Central memory CD4-positive, alpha-beta T cell (primary cell): ENCODE measurements at regions not wholly inside any gene's neighbourhood (a gene's known extent, or its start where the extent isn't known, plus 50 kb on each side); places are given as distances from the start of the nearest gene placed in this dataset.

Source experiments
- DNase-seq: peaks from one replicate; pipeline ENCODE4 v3.0.0; 2022

DNA sequence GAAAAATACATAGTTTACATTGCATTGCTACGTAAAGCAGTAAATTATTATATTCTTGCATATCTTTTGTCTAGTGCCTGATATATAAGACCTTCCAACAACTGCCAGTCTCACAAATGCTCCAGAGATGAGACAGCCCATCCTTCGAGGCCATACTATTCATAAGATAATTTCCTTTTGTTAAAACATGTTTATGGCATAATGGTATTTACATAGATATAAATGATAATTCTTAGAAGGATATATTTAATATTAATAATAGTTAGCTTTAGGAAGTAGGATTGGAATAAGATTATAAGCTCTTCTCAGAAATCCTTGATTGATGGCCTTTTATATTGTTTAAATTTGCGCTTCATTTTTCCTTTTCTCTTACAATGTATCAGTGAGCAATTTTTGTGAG is 1410.1 kb upstream of the MIR17HG start:
- DNase-seq, result no peak

DNA sequence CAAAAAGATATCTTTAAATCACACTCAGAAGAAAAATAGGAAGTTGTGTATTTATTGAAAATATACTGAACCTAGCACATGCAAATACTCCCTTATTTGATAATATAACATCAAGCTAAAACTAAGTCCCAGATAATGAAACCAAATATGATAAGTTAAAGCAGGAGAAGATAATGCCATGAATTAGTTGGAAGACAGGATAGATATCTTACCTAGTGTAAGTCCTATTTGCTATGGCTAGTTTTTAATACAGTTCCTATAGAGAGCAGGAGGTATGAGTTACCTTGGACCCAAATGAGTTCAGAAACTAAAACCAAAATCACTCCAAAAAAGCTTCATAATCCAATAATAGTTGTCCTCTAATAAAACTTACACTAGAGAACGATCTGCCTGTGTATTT is 1407.1 kb upstream of the MIR17HG start:
- DNase-seq, result no peak

DNA sequence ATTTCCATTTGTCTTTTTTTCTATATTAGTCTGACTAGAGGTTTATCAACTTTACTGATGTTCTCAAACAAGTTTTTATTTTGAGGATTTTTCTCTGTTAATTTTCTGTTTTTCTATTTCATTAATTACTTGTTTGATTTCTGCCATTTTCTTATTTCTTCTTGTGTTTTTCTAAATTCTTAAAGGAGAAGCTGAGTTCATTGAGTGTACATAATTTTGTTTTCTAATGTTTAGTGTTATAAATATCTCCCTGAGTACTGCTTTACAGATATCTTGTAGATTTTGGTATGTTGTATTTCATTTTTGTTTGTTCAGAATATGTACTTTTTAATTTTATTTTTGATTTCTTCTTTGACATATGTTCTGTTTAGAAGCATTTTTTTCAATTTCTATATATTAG is 1404.3 kb upstream of the MIR17HG start:
- no peak for DNase-seq

DNA sequence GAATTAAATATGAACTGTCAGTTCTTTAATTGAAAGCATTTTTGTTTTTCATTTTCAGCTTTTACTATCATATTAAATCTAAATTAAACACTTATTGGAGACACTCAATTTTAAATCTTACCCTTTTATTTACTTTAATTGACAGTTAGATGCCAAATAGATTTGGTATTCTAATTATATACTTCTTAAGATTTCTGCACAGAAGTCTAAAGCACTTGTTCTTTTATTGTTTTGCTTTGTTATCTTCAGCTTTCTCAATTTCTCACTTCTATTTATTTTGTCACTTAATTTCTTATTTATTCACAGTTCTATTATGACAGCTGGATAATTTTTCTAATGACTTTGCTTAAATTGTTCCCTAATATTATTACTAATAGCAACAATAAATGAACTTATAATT is 1397.3 kb upstream of the MIR17HG start:
- DNase-seq, result no peak

DNA sequence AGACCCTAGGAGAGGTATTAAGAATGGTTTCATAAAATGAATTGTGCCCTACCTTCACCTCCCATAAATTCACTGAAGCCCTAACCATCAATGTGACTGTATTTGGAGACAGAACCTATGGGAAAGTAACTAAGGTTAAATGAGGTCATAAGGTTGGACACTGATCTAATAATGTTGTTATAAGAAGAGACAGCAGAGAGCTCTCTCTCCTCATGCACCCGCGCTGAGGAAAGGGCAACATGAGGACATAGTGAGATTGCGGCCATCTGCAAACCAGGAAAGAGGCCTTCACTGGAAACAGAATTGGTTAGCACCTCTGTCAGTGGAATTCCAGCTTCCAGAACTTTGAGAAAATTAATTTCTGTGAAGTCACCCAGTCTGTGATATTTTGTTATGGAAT is 1396.1 kb upstream of the MIR17HG start:
- DNase-seq, result no peak

DNA sequence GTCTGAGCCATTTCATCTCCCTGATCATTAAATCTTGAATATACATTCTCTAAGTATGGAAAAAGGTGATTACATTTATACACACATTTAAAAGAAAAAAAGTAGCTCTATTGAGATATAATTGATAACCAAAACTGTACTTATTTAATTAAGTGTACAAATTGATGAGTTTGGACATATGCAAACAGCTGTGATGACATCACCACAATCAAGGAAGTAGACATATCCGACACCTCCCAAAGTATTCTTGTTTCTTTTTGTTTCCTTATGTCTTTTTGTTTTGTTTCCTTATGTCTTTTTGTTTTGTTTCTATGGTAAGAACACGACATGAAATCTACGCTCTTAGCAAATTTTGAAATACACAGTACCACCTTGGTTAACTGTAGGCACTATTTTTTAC is 1393.9 kb upstream of the MIR17HG start:
- DNase-seq, result no peak

DNA sequence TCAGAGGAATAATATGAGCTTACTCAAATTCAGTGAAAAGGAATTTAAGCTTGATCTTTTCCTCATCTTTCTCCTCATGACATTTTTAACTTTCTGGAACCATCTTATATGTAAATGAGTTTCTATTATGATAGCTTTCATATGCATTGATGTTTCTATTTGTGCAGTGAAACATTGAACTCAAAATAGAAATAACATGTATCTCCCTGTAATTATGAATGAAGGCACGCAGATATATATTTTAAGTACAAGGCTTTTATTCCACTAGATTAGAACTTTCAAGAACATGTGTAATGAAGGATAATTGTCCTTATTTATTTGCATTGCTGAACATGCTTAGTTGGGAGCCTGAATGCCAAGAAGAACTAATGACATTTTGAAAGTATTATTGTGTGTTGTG is 1391.7 kb upstream of the MIR17HG start:
- no peak for DNase-seq

DNA sequence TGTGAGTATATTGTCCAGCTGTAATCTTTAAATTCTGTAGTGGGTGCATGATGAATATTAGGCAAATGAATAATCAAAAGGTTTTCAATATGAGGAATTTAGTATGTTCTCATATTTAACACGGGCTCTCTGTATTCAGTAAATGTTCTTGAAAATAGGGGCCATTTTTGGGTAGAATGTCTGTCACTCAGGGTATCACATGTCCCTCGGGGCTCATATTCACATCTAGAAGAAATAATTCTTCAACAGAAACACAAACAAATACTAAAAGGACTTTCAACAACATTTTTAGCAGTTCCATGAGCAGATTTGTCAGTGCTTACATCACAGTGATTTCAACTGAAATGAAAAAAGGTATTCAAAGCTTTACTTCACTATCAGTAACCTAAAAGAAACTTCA is 1388.4 kb upstream of the MIR17HG start:
- no peak for DNase-seq

DNA sequence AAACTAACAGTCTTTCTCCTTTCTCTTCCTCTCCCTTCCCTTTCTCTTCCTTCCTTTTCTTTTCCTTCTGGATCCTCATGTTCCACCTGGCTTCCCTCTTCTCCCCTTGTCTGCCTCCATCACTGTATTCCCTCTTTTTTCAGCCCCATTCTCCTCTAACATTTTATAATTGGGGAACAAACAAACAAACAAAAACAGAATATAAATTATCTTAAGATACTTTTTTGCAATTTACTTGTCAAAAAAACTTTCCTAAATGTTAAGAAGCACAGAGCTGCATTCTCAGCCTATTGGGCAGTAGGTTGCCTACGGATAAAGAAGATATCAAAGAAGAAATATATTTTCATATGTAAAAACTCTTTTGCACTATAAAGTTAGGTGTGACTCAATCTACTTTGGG is 1382.2 kb upstream of the MIR17HG start:
- no peak for DNase-seq

DNA sequence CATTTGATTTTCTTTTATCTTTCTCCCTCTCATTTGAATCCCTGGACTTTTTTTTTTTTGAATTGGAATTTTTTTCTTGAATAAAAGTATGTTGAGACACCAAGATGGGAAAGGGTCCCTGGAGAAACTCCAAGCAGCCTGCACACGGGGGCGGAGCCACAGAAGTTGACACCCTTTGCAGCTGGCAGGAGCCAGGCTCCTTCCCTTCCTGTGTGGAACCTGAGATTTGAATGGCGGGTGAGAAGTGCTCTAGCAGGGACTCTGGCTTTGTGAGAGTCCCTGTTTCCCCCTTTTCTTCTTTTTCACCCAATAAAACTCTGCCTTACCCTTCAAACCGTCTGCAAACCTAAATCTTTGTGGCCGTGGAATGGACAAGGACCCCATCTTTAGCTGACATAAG is 1381.0 kb upstream of the MIR17HG start:
- DNase-seq, result no peak

DNA sequence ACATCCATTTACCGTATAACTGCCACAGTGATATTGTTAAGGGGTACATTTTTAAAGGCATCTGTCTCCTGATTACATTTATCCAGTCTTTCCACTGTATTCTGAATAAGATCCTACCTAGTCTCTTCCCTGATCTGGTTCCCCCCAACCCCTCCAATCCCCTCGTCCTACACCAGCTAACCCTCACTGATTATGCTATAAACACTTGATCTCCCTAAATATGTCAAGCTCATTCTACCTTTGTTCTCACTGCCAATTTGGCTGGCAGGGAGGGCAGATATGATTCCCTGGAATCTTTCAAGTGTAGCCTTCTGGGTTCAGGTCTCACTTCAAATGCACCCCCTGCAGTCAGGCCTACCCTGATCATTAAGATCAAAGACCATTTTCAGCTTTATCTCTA is 1379.8 kb upstream of the MIR17HG start:
- DNase-seq, result no peak

DNA sequence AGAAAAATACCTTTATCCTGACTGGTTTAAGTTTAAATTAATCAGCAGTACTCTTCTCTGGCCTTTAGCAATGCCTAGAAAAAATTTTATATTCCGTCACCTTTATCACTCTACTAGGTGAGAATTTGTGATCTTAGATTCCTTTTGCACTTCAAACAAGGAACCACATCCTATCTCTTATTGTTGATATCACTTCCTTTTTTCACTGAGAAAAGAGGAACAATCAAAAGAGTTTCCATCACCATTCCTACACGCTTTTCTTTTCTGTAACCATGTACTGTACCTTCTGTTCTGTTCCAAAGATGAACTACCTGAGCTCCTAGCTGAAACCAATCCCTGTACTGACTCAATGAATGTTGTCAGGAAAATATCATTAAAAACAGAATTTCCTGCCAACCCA is 1379.0 kb upstream of the MIR17HG start:
- no peak for DNase-seq

DNA sequence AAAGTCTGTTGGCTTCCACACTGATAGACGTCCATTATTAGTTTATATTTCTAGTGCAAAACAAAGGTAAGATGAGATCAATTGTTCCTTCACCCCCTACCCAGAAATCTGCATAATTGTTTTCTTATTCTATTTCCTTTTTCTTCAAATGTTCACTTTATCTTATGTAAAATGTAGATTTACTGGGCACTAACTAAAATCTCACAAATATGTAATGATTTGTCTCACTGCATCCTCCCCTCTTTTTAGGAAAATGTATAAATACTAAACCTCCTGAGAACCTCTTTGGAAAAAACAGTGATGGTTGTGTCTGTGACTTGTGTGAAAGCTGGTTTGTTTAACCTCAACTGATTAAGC is 1377.2 kb upstream of the MIR17HG start:
- no peak for DNase-seq

DNA sequence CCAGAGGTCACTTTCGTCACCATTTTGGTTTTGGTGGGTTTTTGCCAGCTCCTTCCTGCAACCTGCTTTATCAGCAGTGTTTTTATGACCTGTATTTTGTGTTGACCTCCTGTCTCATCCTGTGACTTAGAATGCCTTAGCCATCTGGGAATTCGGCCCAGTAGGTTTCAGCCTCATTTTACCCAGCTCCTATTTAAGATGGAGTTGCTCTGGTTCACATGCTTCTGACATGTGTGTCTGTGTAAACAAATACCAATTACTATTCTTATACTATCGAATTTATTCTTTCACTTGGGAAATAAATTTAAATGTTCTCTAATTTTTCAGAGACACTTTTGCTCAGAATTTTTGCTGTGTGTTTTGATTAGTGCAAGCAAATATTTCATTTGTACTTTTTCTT is 1370.3 kb upstream of the MIR17HG start:
- DNase-seq, result no peak

DNA sequence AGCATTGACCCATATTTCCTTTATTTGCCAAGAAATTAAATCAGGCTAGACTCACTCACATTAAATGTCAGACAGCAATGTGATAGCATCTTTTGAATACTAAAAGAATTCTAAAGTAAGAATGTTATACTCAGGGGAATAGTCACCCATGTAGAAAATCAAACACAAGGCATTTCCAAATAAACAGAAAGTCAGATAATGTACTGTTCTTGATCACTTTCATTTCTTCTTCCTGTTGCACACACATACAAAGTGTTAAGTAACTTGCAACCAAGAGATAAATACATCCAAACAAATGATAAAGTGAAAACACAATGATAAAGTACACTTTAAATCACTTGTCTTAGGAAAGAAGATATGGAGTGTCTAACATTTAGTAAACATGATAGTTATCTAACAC is 1366.6 kb upstream of the MIR17HG start:
- no peak for DNase-seq

DNA sequence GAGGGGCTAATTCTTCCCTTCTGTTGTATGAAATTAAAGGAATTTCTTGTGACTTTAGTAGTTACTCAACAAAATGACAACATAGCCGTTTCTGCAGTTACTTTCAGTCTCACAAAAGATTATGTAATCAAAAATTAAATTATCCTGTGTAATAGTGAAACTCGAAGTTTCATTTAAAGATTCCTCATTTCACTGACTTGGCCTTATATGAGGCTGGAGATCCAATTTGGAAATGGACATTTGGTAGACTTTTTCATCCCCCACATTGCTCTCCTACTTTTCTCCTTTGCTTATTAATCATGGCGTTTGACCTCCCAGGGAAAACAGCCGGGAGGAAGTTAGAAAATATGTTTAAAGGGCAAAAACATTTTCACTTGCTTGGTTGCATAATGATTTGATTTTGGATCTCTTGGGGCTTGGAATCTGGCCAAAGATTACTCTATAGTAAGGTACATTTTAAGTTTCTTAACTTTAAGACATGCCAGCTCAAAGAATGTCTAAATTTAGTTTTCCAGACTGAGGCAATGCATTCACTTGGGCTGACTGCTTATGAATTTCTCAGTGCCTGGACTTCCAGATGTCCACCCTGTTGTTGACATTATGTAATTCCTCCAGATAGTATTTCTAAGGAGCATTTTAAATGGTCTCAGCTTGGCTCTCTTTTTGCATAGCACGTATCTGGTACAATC is 1364.9 kb upstream of the MIR17HG start:
- no peak for DNase-seq

DNA sequence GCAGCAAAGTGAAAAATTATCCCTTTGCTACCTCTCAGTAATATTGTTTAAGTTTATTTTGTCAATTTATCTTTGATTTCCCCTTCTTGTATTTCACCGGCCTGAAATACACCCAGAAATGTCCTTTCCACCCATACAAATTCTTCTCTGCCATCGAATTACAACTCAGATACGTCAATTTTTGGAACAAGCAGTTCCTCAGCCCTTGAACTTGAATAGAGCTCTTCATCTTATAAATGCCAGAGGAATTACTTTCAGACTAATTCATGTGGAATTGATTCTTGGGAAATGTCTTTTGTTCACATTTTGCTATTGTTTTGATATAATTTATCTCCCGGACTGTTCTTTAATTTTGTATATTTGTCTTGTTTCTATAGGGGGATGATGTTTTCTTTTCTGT is 1359.3 kb upstream of the MIR17HG start:
- no peak for DNase-seq

DNA sequence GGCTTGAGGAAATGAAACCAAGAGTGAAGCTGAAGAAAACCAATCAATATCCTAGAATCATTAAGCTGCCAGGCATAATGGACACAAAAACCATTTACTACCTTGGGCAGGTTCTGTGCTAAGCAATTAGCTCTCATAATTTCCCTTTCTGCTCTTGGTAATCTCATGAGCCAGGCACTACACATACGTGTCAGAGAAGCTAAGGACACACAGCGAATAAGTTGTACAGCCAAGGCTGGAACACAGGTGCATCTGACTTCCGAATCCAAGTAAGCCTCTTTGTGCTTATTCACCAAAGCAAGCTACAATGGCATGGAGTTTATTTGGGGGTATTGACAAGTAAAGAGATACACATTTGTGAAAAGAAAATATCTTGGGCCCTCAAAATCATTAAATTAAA is 1343.9 kb upstream of the MIR17HG start:
- DNase-seq, result no peak

DNA sequence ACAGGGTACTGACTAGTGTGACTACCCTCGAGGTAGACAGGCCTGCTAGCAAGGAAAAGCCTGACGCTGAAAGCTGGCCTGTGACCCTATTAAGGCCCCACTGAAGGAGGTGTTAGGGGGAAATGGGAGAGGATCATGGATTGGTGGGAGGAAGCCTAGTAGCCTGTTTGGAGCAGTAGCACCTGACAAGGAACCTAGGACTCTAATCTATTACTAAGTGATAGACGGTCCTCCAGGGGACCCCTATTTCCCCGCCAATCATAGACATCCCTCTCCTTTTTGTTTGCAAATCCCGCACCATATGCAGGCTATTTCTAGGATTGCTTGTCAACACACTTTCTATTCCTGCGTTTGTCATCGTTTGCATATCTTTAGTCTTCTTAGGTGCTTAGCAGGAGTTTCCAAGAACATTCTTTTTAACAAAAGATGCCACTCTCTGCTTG is 1338.8 kb upstream of the MIR17HG start:
- DNase-seq, result no peak

DNA sequence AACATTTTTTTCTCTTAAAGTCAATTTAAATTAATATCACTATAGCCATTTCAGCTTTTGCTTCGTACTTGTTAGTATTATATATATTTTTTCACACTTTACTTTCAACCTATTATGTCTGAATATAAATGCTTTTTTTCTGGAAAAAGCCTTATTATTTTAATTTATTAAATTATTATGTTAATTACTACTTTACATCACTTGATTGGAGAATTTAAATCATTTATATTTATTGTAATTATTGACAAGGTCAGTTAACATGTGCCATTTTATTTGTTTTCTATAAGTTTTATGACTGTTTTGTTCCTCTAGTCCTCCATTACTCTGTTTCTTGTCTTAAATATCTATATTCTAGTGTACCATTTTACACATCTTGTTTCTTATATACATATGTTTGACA is 1333.4 kb upstream of the MIR17HG start:
- no peak for DNase-seq

DNA sequence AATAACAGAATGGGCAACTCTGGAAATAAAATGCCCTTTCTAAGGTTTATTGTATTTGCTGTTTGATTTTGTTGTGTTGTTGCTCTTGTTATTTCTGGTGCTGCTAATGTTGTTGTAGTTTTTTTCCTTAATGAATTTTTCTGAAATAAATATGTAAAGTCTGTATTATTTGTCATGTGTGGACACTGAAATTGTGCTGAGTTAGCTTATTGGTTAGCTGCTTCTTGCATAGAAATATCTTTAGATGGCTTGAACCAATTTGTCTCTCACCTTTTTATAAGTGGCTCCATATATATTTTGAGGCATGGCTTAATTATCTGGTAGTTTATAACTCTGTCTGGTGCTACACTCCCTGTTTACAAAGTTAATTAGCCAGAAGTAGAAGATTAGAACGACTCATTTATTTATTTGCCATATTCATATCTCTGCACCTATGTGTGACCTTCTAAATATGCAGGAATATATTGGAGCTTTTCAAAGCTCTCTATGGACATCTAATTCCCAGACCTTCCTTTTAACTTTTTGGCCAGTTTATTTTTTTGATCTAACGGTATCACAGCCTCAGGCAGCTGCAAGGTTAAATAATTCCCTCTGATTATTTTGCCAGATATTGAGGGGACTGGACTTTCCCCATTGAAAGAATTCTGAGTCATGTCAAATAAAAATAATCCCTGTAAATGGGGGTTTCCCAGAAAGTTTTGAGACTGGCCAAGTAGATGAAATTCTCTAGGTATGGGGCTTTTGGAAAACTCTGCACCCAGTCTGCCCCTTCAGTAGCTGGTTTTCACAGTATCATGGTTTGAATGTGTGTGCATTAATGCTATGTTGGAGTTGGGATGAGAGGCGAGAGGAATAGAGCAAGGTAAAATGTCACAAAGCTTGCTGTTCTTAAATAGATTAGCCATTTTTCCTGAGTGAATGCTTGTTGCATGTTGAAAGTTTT is 1331.7 kb upstream of the MIR17HG start:
- DNase-seq, result no peak

DNA sequence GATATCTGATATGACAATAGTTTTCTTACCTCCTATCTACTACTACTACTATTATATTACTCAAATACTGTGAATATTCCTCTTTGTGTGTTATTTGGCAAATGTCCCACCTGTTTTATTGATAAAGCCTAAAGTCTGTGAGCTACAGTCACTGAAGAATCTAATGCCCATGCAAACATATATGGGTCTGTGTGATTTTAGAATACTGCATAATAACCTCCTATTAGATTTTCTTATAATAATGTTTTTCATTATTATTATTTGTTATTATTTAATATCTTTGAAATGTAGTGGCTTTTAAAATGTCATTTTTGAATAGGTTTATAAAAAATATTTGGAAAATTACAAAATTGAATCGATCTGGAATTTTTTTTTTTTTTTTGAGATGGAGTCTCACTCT is 1330.8 kb upstream of the MIR17HG start:
- no peak for DNase-seq

DNA sequence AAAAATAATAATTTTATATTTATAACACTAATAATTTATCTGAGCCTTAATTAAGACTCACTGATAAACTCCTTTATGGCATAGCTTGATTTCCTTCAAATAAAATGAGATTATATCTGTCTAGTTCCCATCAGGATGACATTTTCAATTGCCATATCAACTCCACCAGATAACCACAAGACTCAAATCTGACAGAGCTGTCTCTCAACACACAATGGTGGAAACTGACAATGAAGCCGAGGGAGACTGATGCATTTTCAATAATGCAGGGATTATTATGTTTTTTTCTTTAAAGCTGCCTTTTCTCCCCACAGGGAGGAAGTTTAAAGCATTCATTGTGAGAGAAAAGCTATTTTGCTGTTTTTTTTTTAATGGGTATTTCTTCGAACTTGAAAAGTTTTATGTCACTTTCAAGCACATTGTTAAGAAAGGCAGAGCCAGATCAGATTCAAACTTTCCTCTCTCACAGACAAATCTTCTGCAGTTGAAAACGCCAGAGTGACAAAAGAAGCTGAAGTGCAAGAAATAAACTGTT is 1326.9 kb upstream of the MIR17HG start:
- no peak for DNase-seq

DNA sequence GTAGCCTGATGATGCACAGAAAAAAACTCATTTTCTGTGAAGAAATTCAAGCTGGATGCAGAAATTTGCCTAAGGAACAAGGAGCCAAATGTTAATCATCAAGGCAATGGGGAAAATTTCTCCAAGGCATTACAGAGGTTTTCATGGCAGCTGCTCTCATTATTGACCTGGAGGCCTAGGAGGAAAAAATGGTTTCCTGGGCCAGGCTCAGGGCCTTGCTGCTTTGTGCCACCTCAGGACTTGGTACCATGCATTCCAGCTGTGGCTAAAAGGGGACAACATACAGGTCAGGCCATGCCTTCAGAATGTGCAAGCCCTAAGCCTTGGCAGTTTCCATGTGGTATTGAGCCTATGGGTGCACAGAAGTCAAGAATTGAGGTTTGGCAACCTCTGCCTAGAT is 1320.1 kb upstream of the MIR17HG start:
- no peak for DNase-seq
